ENCODE measurements at regions not wholly inside any gene's neighbourhood (a gene's known extent, or its start where the extent isn't known, plus 50 kb on each side); places are given as distances from the start of the nearest gene placed in this dataset.

DNA sequence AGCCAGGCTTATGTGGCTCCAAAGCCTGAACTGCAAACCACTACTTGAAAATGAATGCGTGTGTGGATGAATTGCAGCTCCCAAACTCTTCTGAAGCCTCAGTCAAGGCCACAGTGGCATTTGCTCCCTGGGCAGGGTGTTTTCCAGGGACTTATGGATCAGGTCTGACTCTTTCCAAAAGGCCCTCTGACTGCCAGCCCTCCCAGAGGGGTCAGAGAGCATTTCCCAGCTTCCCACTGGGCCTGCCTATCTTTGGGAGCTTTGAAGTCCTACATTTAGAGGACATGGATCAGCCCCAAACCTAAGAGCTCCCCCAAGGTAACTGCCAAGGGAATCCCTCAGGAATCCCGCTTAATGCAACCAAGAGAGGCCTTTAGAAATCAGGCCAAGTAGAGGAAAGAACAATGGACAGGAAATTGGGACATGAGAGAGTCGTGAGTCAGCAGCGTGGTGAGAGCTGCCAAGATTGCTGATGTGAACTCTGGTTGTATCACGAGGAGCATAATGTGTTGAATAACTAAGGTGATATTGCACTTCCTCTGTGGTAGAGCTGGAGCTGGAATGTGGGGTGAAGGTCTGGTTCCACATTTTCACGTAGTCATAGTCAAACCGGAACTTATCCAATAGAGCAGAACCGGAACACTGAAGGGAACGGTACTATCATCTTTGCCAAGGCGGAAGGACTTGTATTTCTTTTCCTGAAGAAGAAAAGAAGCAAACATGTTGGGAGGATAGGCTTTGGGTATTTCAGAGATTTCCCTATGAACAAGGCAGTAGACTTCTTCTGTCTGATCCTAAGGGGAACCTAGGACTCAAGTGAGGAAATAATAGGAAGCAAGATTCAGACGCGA is 99.4 kb upstream of the JUN start:
- Histone ChIP-seq H3K4me2 (ENCODE audit: low read length) (peak overlapping the region; percentile 3), H2AFZ (no peak overlapping the region), H3K27ac (peak overlapping the region; percentile 99), H3K36me3 (ENCODE audit: control insufficient read depth, insufficient read depth, low read length) (no peaks in the 10 kb centered on the region), H3K79me2 (no peaks in the 10 kb centered on the region), H3K9ac (no peak overlapping the region), H3K27me3 (ENCODE audit: control insufficient read depth, insufficient read depth, low read length) (no peaks in the 10 kb centered on the region), H3K4me1 (peaks cover 58% of the 10 kb centered on the region), H3K9me3 (ENCODE audit: control insufficient read depth, low read length) (no peaks in the 10 kb centered on the region), H3K4me3 (ENCODE audit: low read depth, low read length) (no peak overlapping the region)
- TF ChIP-seq, protein P1, sequence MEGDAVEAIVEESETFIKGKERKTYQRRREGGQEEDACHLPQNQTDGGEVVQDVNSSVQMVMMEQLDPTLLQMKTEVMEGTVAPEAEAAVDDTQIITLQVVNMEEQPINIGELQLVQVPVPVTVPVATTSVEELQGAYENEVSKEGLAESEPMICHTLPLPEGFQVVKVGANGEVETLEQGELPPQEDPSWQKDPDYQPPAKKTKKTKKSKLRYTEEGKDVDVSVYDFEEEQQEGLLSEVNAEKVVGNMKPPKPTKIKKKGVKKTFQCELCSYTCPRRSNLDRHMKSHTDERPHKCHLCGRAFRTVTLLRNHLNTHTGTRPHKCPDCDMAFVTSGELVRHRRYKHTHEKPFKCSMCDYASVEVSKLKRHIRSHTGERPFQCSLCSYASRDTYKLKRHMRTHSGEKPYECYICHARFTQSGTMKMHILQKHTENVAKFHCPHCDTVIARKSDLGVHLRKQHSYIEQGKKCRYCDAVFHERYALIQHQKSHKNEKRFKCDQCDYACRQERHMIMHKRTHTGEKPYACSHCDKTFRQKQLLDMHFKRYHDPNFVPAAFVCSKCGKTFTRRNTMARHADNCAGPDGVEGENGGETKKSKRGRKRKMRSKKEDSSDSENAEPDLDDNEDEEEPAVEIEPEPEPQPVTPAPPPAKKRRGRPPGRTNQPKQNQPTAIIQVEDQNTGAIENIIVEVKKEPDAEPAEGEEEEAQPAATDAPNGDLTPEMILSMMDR (IDR thresholded peaks at IDR 0.05) = no peak

DNA sequence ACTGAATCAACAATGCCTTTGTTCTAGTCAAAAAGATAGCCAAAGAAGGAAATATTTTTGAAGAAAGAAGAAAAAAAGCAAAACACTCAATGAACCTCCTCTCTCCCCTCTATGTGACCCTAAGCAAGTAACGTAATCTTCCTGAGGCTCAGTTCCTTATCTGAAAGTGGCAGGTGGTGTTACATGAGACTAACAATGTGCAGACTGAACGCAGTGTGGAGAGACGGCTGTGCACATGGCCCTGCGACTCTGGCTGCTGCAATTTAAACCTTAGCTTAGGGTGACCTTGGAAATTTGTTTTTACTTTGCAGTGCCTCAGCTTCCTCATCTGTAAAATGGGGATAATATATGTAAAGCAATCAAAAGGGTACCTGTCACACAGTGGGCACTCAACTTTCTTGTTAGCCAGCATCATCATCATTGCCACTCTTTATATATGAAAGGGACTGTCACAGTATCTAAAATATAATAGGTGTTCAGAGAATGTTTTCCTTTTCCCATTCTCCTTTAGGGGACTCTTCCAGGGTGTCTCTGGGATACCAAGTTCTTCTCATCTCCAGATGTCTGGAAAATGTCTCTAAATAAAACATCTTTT is 100.1 kb upstream of the JUN start:
- H3K9ac ChIP-seq = no peak overlapping the region
- H2AFZ ChIP-seq = no peak overlapping the region
- TF ChIP-seq, protein P1 (IDR thresholded peaks at IDR 0.05) = no peak
- no peaks in the 10 kb centered on the region for H3K36me3 ChIP-seq (ENCODE audit: control insufficient read depth, insufficient read depth, low read length)
- peaks cover 60% of the 10 kb centered on the region for H3K4me1 ChIP-seq
- H3K79me2 ChIP-seq = no peaks in the 10 kb centered on the region
- H3K27ac ChIP-seq = peak overlapping the region; percentile 99
- no peaks in the 10 kb centered on the region for H3K27me3 ChIP-seq (ENCODE audit: control insufficient read depth, insufficient read depth, low read length)
- no peaks in the 10 kb centered on the region for H3K9me3 ChIP-seq (ENCODE audit: control insufficient read depth, low read length)
- H3K4me2 ChIP-seq (ENCODE audit: low read length) = peak overlapping the region; percentile 3
- H3K4me3 ChIP-seq (ENCODE audit: low read depth, low read length) = peak overlapping the region; percentile 5

DNA sequence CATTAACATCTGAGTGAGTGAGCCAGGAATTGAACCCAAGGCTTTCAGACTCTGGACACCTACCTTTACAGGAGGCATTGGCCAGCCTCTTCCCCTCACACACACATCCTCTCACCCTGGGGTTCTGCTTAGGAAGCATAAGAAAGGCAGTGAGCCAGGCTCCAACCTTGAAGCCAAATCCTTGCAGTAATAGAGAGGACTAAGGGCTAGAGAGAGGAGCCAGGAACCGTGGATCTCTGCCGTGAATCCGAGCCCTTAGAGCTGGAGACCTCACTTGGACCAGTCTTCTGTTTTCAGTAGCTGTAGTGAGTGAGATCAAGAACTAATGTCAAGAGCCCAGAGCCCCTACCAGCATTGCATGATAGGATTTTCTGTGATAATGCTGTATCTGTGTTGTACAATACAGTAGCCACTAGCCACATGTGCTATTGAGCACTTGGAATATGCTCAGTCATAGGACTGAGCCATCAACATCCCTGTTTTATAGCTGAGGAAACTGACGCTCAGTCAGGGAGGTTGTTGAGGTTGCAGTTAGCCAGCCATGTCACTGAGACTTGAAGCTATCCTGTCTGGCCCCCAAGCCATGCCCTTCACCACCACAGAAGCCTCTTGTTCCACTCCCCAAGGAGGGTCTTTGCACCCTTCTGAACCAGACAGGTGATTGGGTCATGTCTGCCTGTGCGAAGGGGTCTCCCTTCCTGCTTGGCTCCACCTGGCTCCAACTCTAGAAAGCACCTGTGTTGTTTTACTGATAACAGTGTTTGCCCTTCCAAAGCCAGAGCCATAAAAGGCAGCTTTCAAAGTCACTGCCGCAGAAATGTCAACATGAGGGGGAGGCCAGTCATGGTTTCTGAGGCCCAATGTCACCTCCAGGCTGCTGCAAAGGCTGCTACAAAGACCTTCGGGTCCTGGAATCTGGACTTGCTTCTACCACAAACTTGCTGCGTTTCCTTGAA is 101.1 kb upstream of the JUN start:
- Histone ChIP-seq H3K79me2 (no peaks in the 10 kb centered on the region), H3K9me3 (ENCODE audit: control insufficient read depth, low read length) (no peaks in the 10 kb centered on the region), H3K4me2 (ENCODE audit: low read length) (peak overlapping the region; percentile 23), H3K4me1 (peaks cover 64% of the 10 kb centered on the region), H3K36me3 (ENCODE audit: control insufficient read depth, insufficient read depth, low read length) (no peaks in the 10 kb centered on the region), H3K27me3 (ENCODE audit: control insufficient read depth, insufficient read depth, low read length) (no peaks in the 10 kb centered on the region), H3K27ac (peak overlapping the region; percentile 99), H3K4me3 (ENCODE audit: low read depth, low read length) (no peak overlapping the region), H3K9ac (peak overlapping the region; percentile 29), H2AFZ (peak overlapping the region; percentile 53)
- TF ChIP-seq, protein P1 (IDR thresholded peaks at IDR 0.05) = no peak

DNA sequence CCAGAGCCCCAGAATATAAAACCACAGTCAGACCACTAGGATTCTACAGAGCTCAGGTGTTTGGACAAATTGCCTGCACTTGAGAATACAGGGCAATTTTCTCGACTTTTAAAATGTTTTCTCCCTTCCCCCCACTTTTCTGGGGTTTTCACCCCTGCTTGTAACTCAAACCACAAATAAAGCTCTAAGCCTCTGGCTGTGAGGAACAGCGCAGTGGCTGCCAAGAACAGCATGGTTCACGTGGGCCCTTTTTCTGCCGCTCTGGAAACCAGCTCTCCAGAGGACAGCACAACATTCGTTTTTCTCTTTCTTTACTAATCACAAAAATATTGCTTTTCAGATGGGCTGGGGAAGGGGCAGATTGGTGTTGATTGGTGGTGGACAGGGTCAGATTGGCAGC is 102.2 kb upstream of the JUN start:
- H3K4me1 ChIP-seq = peaks cover 64% of the 10 kb centered on the region
- no peaks in the 10 kb centered on the region for H3K36me3 ChIP-seq (ENCODE audit: control insufficient read depth, insufficient read depth, low read length)
- no peak overlapping the region for H2AFZ ChIP-seq
- TF ChIP-seq, protein P1 (IDR thresholded peaks at IDR 0.05) = no peak
- H3K9ac ChIP-seq = no peak overlapping the region
- H3K4me3 ChIP-seq (ENCODE audit: low read depth, low read length) = no peak overlapping the region
- no peaks in the 10 kb centered on the region for H3K79me2 ChIP-seq
- no peaks in the 10 kb centered on the region for H3K9me3 ChIP-seq (ENCODE audit: control insufficient read depth, low read length)
- peak overlapping the region; percentile 99 for H3K27ac ChIP-seq
- peak overlapping the region; percentile 23 for H3K4me2 ChIP-seq (ENCODE audit: low read length)
- H3K27me3 ChIP-seq (ENCODE audit: control insufficient read depth, insufficient read depth, low read length) = no peaks in the 10 kb centered on the region
